HepG2 (cell line): ENCODE measurements at regions not wholly inside any gene's neighbourhood (a gene's known extent, or its start where the extent isn't known, plus 50 kb on each side); places are given as distances from the start of the nearest gene placed in this dataset.

Experiments used
- ATAC-seq: fragments of 200-7000 bp; cut with Tn5 transposase; 3 replicates; pipeline ENCODE4 v1.9.1; 2020; ENCODE audit warnings: mild to moderate bottlenecking, moderate library complexity
- BruUV-seq: library from RNA; stranded (reverse); fragments of 400-500 nt; replicated peaks from 2 replicates; lab custom pipeline; 2021; lab: Mats Ljungman, UMichigan
- CTCF ChIA-PET: fragments of 300-600 bp; formaldehyde crosslinking; extraction: SDS; loops from one replicate; lab custom pipeline; 2021; ENCODE audit warnings: low total read pairs, inconsistent platforms, low intra/inter-chr PET ratio; lab: Yijun Ruan, JAX
- POLR2A ChIA-PET: fragments of 350-600 bp; sonication (Branson Sonifier 250); formaldehyde crosslinking; loops from one replicate; lab custom pipeline; 2020; ENCODE audit warnings: antibody characterized with exemption, inconsistent platforms; lab: Yijun Ruan, JAX
- DNase-seq: peaks from one replicate; pipeline ENCODE4 v3.0.0-alpha.2; 2015; ENCODE audit warnings: low spot score
- FAIRE-seq: peaks from 3 replicates; lab custom pipeline; 2011; peaks lifted over from hg19 to GRCh38; lab: Jason Lieb, UNC
- H2AFZ ChIP-seq: one replicate; pipeline ENCODE4 v1.6.1; 2011; ENCODE audit warnings: low read length, inconsistent platforms
- H3K27ac ChIP-seq: fragments of 300-600 bp; 3 replicates; pipeline ENCODE4 v1.8.0; 2011; ENCODE audit warnings: mixed run types, mild to moderate bottlenecking, mixed read lengths, low read length, inconsistent platforms; ENCODE audit not compliant: insufficient read depth; ENCODE audit errors: extremely low read length
- H3K27me3 ChIP-seq, 2 experiments: fragments of 200-600 bp in 1 of 2; 2 replicates in 1 of 2; 3 replicates in 1 of 2; pipeline versions ENCODE4 v1.6.0 to v1.8.0; 2011; ENCODE audit warnings: low read length in 2 of 2, mild to moderate bottlenecking in 2 of 2, moderate library complexity in 2 of 2, inconsistent platforms in 1 of 2; ENCODE audit not compliant: insufficient read depth in 2 of 2, control insufficient read depth in 1 of 2
- H3K36me3 ChIP-seq, 2 experiments: fragments of 200-600 bp in 1 of 2; replicated peaks in 1 of 2; 2 replicates in 1 of 2; 3 replicates in 1 of 2; pipeline versions ENCODE4 v1.5.1 to v1.8.0; 2011; ENCODE audit warnings: low read length in 2 of 2, inconsistent platforms in 1 of 2; ENCODE audit not compliant: insufficient read depth in 2 of 2, control insufficient read depth in 1 of 2
- H3K4me1 ChIP-seq: 2 replicates; pipeline ENCODE4 v1.5.1; 2012; ENCODE audit warnings: low read length, inconsistent platforms; ENCODE audit not compliant: insufficient read depth
- H3K4me2 ChIP-seq: 2 replicates; pipeline ENCODE4 v1.6.0; 2011; ENCODE audit warnings: low read depth, low read length, inconsistent platforms
- H3K4me3 ChIP-seq, 3 experiments: fragments of 200-600 bp in 1 of 3; sonication (generic), shearing (Covaris generic) in 1 of 3; replicated peaks in 1 of 3; 2 replicates each; pipeline ENCODE4 v1.5.1; 2011 to 2016; ENCODE audit warnings: low read length in 3 of 3, inconsistent platforms in 2 of 3, low read depth in 2 of 3, mild to moderate bottlenecking in 2 of 3, control low read depth in 1 of 3, mixed read lengths in 1 of 3; ENCODE audit not compliant: insufficient read depth in 1 of 3
- H3K79me2 ChIP-seq: one replicate; pipeline ENCODE4 v1.6.1; 2011; ENCODE audit warnings: low read length, inconsistent platforms; ENCODE audit not compliant: insufficient read depth
- H3K9ac ChIP-seq: 2 replicates; pipeline ENCODE4 v1.6.0; 2011; ENCODE audit warnings: mild to moderate bottlenecking, low read depth, low read length, inconsistent platforms; ENCODE audit not compliant: insufficient read depth
- H3K9me3 ChIP-seq: 2 replicates; pipeline ENCODE4 v1.5.1; 2012; ENCODE audit warnings: mild to moderate bottlenecking, low read length
- H4K20me1 ChIP-seq: 2 replicates; pipeline ENCODE4 v1.6.0; 2011; ENCODE audit warnings: inconsistent platforms, mild to moderate bottlenecking, low read length, moderate library complexity; ENCODE audit not compliant: insufficient read depth
- ELF1 ChIP-seq: sonication (generic); formaldehyde crosslinking; IDR thresholded peaks from 2 replicates; pipeline ENCODE4 v1.4.0; 2020; ENCODE audit warnings: missing genetic modification reagents
- IRF9 ChIP-seq: sonication (generic); formaldehyde crosslinking; IDR thresholded peaks from 2 replicates; pipeline ENCODE4 v1.8.0; 2022; ENCODE audit warnings: missing genetic modification reagents, mild to moderate bottlenecking, borderline replicate concordance
- KLF9 ChIP-seq: IDR thresholded peaks from 2 replicates; pipeline ENCODE4 v1.6.1; 2016; ENCODE audit warnings: low read depth
- MIER3 ChIP-seq: IDR thresholded peaks from 2 replicates; pipeline ENCODE4 v1.6.1; 2016; ENCODE audit warnings: missing compliant biosample characterization, borderline replicate concordance
- RAD21 ChIP-seq: fragments of 450-650 bp; formaldehyde crosslinking; IDR thresholded peaks from 2 replicates; pipeline ENCODE4 v1.5.0; 2020; ENCODE audit warnings: mild to moderate bottlenecking
- TCF12 ChIP-seq, 2 experiments: fragments of 450-650 bp in 1 of 2; sonication (generic) in 1 of 2; formaldehyde crosslinking in 1 of 2; IDR thresholded peaks; 2 replicates each; pipeline versions ENCODE4 v1.6.1 to v1.8.0; 2017 to 2022; ENCODE audit warnings: antibody characterized with exemption in 1 of 2, mild to moderate bottlenecking in 1 of 2, missing genetic modification reagents in 1 of 2, moderate library complexity in 1 of 2
- ZBTB7B ChIP-seq: sonication (generic); formaldehyde crosslinking; IDR thresholded peaks from 2 replicates; pipeline ENCODE4 v1.4.0; 2020; ENCODE audit warnings: missing genetic modification reagents
- ZFP62 ChIP-seq: sonication (generic); formaldehyde crosslinking; IDR thresholded peaks from 2 replicates; pipeline ENCODE4 v1.4.0; 2020; ENCODE audit warnings: missing genetic modification reagents
- ZNF460 ChIP-seq: sonication (generic); formaldehyde crosslinking; IDR thresholded peaks from 2 replicates; pipeline ENCODE4 v1.5.1; 2020; ENCODE audit warnings: missing genetic modification reagents, mild to moderate bottlenecking, borderline replicate concordance
- ZNF577 ChIP-seq: sonication (generic); formaldehyde crosslinking; IDR thresholded peaks from 2 replicates; pipeline ENCODE4 v1.4.0; 2020; ENCODE audit warnings: mild to moderate bottlenecking, low read depth, missing genetic modification reagents, borderline replicate concordance
- ZNF773 ChIP-seq: sonication (generic); formaldehyde crosslinking; IDR thresholded peaks from 2 replicates; pipeline ENCODE4 v1.4.0; 2020; ENCODE audit warnings: missing genetic modification reagents, borderline replicate concordance
- WGBS: methylation state at CpG from one replicate; pipeline ENCODE4 v1.1.6; 2017; ENCODE audit warnings: low lambda C conversion rate; 5-methylcytosine and 5-hydroxymethylcytosine counted together
- in situ Hi-C: cut with HindIII; loops from 2 replicates; pipeline ENCODE4 v1.10.0; 2017; ENCODE audit warnings: low pct_unique_long_range_greater_than_20kb; ENCODE audit not compliant: extremely low pct_ligation_motif_present
- intact Hi-C: fragments of 100-400 bp; cut with micrococcal nuclease; formaldehyde crosslinking; loops from one replicate; pipeline ENCODE4 v1.10.0; 2022; ENCODE audit not compliant: unreplicated experiment
- TF ChIP-seq, protein P1 (sequence below): sonication (generic); formaldehyde crosslinking; IDR thresholded peaks from 2 replicates; pipeline ENCODE4 v1.4.0; 2020; ENCODE audit warnings: missing genetic modification reagents, borderline replicate concordance
- TF ChIP-seq, protein P2 (sequence below): sonication (generic); formaldehyde crosslinking; IDR thresholded peaks from 2 replicates; pipeline ENCODE4 v1.8.1; 2022; ENCODE audit warnings: low read depth, mild to moderate bottlenecking, missing genetic modification reagents
- TF ChIP-seq, protein P3 (sequence below): sonication (generic); formaldehyde crosslinking; IDR thresholded peaks from 2 replicates; pipeline ENCODE4 v1.8.0; 2022; ENCODE audit warnings: missing genetic modification reagents, mild to moderate bottlenecking, inconsistent platforms, borderline replicate concordance
- TF ChIP-seq, protein P4 (sequence below): sonication (generic); formaldehyde crosslinking; IDR thresholded peaks from 2 replicates; pipeline ENCODE4 v1.8.0; 2022; ENCODE audit warnings: mild to moderate bottlenecking, missing genetic modification reagents, moderate library complexity

GRCh38 chr3:110327870-110328269 is 743.7 kb upstream of the NECTIN3 start:
- 0% methylated on average over 2 of the region's 2 CpGs for WGBS
- Histone ChIP-seq H3K4me1 (no peaks in the 10 kb centered on the region), H4K20me1 (no peaks in the 10 kb centered on the region), H3K4me3 (no peak overlapping the region), H2AFZ (no peak overlapping the region), H3K79me2 (no peaks in the 10 kb centered on the region), H3K36me3 (no peaks in the 10 kb centered on the region), H3K9ac (no peak overlapping the region), H3K4me2 (no peak overlapping the region), H3K9me3 (peaks cover 32% of the 10 kb centered on the region), H3K27me3 (no peaks in the 10 kb centered on the region), H3K27ac (no peak overlapping the region)
- POLR2A ChIA-PET, result no interaction called here
- intact Hi-C loops (no loop called here), in situ Hi-C loops (no loop called here)
- ATAC-seq (no peak), FAIRE-seq (no peak), DNase-seq (no peak)
- BruUV-seq, result no TSS peak
- TF ChIP-seq IRF9 (CRISPR knock-in tag), result no peak
- TF ChIP-seq ELF1, result no peak
- no peak for TF ChIP-seq ZNF577 (CRISPR knock-in tag)
- TF ChIP-seq ZFP62 (CRISPR knock-in tag), result no peak
- TF ChIP-seq, protein P1, sequence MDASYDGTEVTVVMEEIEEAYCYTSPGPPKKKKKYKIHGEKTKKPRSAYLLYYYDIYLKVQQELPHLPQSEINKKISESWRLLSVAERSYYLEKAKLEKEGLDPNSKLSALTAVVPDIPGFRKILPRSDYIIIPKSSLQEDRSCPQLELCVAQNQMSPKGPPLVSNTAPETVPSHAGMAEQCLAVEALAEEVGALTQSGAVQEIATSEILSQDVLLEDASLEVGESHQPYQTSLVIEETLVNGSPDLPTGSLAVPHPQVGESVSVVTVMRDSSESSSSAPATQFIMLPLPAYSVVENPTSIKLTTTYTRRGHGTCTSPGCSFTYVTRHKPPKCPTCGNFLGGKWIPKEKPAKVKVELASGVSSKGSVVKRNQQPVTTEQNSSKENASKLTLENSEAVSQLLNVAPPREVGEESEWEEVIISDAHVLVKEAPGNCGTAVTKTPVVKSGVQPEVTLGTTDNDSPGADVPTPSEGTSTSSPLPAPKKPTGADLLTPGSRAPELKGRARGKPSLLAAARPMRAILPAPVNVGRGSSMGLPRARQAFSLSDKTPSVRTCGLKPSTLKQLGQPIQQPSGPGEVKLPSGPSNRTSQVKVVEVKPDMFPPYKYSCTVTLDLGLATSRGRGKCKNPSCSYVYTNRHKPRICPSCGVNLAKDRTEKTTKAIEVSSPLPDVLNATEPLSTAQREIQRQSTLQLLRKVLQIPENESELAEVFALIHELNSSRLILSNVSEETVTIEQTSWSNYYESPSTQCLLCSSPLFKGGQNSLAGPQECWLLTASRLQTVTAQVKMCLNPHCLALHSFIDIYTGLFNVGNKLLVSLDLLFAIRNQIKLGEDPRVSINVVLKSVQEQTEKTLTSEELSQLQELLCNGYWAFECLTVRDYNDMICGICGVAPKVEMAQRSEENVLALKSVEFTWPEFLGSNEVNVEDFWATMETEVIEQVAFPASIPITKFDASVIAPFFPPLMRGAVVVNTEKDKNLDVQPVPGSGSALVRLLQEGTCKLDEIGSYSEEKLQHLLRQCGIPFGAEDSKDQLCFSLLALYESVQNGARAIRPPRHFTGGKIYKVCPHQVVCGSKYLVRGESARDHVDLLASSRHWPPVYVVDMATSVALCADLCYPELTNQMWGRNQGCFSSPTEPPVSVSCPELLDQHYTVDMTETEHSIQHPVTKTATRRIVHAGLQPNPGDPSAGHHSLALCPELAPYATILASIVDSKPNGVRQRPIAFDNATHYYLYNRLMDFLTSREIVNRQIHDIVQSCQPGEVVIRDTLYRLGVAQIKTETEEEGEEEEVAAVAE (CRISPR knock-in tag), result no peak
- TF ChIP-seq, protein P2, sequence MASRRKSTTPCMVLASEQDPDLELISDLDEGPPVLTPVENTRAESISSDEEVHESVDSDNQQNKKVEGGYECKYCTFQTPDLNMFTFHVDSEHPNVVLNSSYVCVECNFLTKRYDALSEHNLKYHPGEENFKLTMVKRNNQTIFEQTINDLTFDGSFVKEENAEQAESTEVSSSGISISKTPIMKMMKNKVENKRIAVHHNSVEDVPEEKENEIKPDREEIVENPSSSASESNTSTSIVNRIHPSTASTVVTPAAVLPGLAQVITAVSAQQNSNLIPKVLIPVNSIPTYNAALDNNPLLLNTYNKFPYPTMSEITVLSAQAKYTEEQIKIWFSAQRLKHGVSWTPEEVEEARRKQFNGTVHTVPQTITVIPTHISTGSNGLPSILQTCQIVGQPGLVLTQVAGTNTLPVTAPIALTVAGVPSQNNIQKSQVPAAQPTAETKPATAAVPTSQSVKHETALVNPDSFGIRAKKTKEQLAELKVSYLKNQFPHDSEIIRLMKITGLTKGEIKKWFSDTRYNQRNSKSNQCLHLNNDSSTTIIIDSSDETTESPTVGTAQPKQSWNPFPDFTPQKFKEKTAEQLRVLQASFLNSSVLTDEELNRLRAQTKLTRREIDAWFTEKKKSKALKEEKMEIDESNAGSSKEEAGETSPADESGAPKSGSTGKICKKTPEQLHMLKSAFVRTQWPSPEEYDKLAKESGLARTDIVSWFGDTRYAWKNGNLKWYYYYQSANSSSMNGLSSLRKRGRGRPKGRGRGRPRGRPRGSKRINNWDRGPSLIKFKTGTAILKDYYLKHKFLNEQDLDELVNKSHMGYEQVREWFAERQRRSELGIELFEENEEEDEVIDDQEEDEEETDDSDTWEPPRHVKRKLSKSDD, result no peak
- no peak for TF ChIP-seq TCF12 (IDR thresholded peaks at IDR 0.05)
- TF ChIP-seq TCF12 (CRISPR knock-in tag; IDR thresholded peaks at IDR 0.05), result no peak
- TF ChIP-seq, protein P3, sequence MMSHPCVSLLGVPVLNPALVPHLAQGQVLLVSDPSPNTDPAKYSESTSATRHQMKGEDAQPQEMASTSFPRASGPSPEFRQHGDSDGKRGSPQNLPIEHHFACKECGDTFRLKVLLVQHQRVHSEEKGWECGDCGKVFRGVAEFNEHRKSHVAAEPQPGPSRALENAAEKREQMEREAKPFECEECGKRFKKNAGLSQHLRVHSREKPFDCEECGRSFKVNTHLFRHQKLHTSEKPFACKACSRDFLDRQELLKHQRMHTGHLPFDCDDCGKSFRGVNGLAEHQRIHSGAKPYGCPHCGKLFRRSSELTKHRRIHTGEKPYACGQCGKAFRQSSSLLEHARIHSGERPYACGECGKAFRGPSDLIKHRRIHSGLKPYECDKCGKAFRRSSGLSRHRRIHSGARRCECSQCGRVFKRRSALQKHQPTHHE, result no peak
- TF ChIP-seq, protein P4, sequence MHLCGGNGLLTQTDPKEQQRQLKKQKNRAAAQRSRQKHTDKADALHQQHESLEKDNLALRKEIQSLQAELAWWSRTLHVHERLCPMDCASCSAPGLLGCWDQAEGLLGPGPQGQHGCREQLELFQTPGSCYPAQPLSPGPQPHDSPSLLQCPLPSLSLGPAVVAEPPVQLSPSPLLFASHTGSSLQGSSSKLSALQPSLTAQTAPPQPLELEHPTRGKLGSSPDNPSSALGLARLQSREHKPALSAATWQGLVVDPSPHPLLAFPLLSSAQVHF (CRISPR knock-in tag), result no peak
- no peak for TF ChIP-seq ZNF460 (CRISPR knock-in tag)
- TF ChIP-seq RAD21, result no peak
- TF ChIP-seq ZNF773 (CRISPR knock-in tag), result no peak
- no peak for TF ChIP-seq MIER3
- TF ChIP-seq KLF9 (CRISPR knock-in tag), result no peak
- no peak for TF ChIP-seq ZBTB7B (CRISPR knock-in tag)
- CTCF ChIA-PET, result no interaction called here
